ENCODE measurements at regions not wholly inside any gene's neighbourhood (a gene's known extent, or its start where the extent isn't known, plus 50 kb on each side); places are given as distances from the start of the nearest gene placed in this dataset.
"Not testable (repeated sequence)": the region's sequence is repeated elsewhere in the genome, so short reads cannot be mapped to it uniquely, and the experiment has no call there.

- in situ Hi-C loops (cut with HindIII; ENCODE audit: low pct_ligation_motif_present, low sequenced_read_pairs) = no loop called here
- DNase-seq = peak; percentile 82
- Histone ChIP-seq H3K27me3 (replicated peaks) (no peaks in the 10 kb centered on the region), H3K27ac (no peak overlapping the region), H3K4me3 (ENCODE audit: low read depth, low read length) (no peak overlapping the region), H3K36me3 (replicated peaks) (no peaks in the 10 kb centered on the region)
- TF ChIP-seq, protein P1, sequence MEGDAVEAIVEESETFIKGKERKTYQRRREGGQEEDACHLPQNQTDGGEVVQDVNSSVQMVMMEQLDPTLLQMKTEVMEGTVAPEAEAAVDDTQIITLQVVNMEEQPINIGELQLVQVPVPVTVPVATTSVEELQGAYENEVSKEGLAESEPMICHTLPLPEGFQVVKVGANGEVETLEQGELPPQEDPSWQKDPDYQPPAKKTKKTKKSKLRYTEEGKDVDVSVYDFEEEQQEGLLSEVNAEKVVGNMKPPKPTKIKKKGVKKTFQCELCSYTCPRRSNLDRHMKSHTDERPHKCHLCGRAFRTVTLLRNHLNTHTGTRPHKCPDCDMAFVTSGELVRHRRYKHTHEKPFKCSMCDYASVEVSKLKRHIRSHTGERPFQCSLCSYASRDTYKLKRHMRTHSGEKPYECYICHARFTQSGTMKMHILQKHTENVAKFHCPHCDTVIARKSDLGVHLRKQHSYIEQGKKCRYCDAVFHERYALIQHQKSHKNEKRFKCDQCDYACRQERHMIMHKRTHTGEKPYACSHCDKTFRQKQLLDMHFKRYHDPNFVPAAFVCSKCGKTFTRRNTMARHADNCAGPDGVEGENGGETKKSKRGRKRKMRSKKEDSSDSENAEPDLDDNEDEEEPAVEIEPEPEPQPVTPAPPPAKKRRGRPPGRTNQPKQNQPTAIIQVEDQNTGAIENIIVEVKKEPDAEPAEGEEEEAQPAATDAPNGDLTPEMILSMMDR (IDR thresholded peaks at IDR 0.05; ENCODE audit: low read depth, low read length, missing control alignments) = peak; percentile 60
These were observed 245.9 kb upstream of the DDHD1 start for GRCh38 chr14:53399057-53399456.

- TF ChIP-seq, protein P1 (IDR thresholded peaks at IDR 0.05; ENCODE audit: low read depth, low read length, missing control alignments) = no peak
- H3K4me3 ChIP-seq (ENCODE audit: low read depth, low read length) = no peak overlapping the region
These were observed 245.5 kb upstream of the DDHD1 start for GRCh38 chr14:53398616-53399015.

DNA sequence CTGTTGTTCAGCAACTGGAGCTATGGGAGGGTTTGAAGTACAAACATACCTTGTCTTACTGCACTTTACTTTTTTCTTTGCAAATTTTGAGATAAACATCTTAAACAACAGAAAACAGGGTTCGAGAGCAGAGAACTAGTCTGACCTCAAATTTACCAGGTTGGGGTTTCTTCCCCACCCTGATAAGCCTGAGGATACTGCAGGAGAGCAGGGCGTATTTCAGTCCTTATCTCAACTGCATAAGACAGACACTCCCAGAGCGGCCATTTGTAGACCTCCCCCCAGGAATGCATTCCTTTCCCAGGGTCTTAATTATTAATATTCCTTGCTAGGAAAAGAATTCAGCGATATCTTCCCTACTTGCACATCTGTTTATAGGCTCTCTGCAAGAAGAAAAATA, 242.1 kb upstream of the DDHD1 start:
- H3K4me3 ChIP-seq (ENCODE audit: low read depth, low read length); DNase-seq; H3K36me3 ChIP-seq (replicated peaks); in situ Hi-C loops (cut with HindIII; ENCODE audit: low pct_ligation_motif_present, low sequenced_read_pairs); H3K27ac ChIP-seq; H3K27me3 ChIP-seq (replicated peaks): not testable (repeated sequence)

More at GRCh38 chr14:53398616-53399015, 245.5 kb upstream of the DDHD1 start:
- no peak for DNase-seq
- H3K27me3 ChIP-seq (replicated peaks) = no peaks in the 10 kb centered on the region
- no peaks in the 10 kb centered on the region for H3K36me3 ChIP-seq (replicated peaks)
- in situ Hi-C loops (cut with HindIII; ENCODE audit: low pct_ligation_motif_present, low sequenced_read_pairs) = no loop called here
- H3K27ac ChIP-seq = no peak overlapping the region

DNA sequence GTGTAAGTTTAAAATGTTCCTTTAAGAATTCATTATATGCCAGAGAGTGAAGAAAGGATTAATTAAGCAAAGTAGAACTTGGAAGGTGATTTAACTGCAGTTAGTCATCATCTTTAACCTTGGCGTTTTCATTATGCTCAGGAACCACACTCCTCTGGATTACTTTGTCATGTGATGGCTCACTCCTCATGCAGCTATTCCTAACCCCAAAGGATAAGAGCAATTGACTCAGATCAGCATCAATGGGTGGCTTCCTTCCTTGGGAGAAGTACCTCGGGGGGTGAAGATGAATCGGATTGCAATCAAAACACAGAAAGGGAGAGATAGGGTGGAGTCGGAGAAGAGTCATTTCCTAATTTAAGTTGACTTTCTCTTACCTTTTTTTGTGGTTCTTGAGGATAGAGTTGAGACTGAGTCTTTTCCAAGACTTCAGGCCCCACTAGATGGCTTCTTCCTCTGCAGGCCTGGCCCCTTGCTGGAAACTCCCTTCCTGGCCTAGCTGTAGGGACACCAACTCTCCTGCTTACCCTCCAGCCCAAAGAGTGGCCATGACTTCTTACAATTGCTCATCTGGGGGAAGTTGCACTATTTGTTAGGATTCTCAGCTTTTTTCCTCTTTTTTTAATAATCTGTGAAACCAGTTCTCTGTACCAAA, 238.6 kb upstream of the DDHD1 start:
- H3K27ac ChIP-seq = peak overlapping the region; percentile 55

DNA sequence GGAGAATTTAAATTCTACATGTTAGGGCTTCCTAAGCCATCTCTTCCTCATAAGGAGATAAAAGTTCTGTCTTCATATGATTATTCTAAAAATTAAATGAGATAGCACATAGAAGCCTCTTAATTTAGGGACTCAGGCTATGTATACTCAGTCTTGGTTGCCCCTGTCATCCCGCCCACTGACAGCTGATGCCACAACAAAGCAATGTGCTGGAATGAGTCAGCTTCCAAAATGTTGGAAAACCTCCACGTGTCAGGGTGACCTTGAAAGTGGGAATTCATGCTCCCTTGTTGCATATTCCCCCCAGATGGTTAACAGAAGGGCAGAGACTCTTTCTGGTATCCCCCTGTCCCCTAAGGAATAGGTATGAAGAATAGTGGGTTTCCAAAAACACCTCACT, 238.0 kb upstream of the DDHD1 start:
- Histone ChIP-seq H3K4me3 (ENCODE audit: low read depth, low read length) (no peak overlapping the region), H3K36me3 (replicated peaks) (no peaks in the 10 kb centered on the region), H3K27me3 (replicated peaks) (no peaks in the 10 kb centered on the region), H3K27ac (peak overlapping the region; percentile 55)
- in situ Hi-C loops (cut with HindIII; ENCODE audit: low pct_ligation_motif_present, low sequenced_read_pairs) = no loop called here
- TF ChIP-seq, protein P1 (IDR thresholded peaks at IDR 0.05; ENCODE audit: low read depth, low read length, missing control alignments) = no peak
- peak; percentile 47 for DNase-seq

More for the DNA sequence above, 238.6 kb upstream of the DDHD1 start:
- no peak overlapping the region for H3K4me3 ChIP-seq (ENCODE audit: low read depth, low read length)
- TF ChIP-seq, protein P1 (IDR thresholded peaks at IDR 0.05; ENCODE audit: low read depth, low read length, missing control alignments) = no peak
- peak; percentile 75 for DNase-seq
- H3K27me3 ChIP-seq (replicated peaks) = no peaks in the 10 kb centered on the region
- in situ Hi-C loops (cut with HindIII; ENCODE audit: low pct_ligation_motif_present, low sequenced_read_pairs) = no loop called here
- no peaks in the 10 kb centered on the region for H3K36me3 ChIP-seq (replicated peaks)

- no peak for DNase-seq
- in situ Hi-C loops (cut with HindIII; ENCODE audit: low pct_ligation_motif_present, low sequenced_read_pairs) = no loop called here
- no peaks in the 10 kb centered on the region for H3K36me3 ChIP-seq (replicated peaks)
- H3K27ac ChIP-seq = no peak overlapping the region
- TF ChIP-seq, protein P1 (IDR thresholded peaks at IDR 0.05; ENCODE audit: low read depth, low read length, missing control alignments) = no peak
- no peak overlapping the region for H3K4me3 ChIP-seq (ENCODE audit: low read depth, low read length)
- H3K27me3 ChIP-seq (replicated peaks) = no peaks in the 10 kb centered on the region
These were observed 236.9 kb upstream of the DDHD1 start for GRCh38 chr14:53390008-53390407.
